Retinal pigment epithelial cell (primary cell): ENCODE measurements at regions not wholly inside any gene's neighbourhood (a gene's known extent, or its start where the extent isn't known, plus 50 kb on each side); places are given as distances from the start of the nearest gene placed in this dataset.

Experiments used
- DNase-seq: peaks from one replicate; pipeline ENCODE4 v3.0.0-alpha.2; 2010; ENCODE audit warnings: low read depth
- H3K4me3 ChIP-seq: 2 replicates; pipeline ENCODE4 v1.5.1; 2011; ENCODE audit warnings: mild to moderate bottlenecking, low read length, control low read depth, moderate library complexity
- TF ChIP-seq, protein P1 (sequence below): conservative IDR thresholded peaks from 2 replicates; pipeline ENCODE4 v1.5.1; 2011; ENCODE audit warnings: low read depth, low read length, control low read depth, inconsistent platforms

GRCh38 chr2:67945056-67945455, 117.7 kb downstream of the C1D start:
- TF ChIP-seq, protein P1, sequence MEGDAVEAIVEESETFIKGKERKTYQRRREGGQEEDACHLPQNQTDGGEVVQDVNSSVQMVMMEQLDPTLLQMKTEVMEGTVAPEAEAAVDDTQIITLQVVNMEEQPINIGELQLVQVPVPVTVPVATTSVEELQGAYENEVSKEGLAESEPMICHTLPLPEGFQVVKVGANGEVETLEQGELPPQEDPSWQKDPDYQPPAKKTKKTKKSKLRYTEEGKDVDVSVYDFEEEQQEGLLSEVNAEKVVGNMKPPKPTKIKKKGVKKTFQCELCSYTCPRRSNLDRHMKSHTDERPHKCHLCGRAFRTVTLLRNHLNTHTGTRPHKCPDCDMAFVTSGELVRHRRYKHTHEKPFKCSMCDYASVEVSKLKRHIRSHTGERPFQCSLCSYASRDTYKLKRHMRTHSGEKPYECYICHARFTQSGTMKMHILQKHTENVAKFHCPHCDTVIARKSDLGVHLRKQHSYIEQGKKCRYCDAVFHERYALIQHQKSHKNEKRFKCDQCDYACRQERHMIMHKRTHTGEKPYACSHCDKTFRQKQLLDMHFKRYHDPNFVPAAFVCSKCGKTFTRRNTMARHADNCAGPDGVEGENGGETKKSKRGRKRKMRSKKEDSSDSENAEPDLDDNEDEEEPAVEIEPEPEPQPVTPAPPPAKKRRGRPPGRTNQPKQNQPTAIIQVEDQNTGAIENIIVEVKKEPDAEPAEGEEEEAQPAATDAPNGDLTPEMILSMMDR = no peak
- DNase-seq = no peak
- no peak overlapping the region for H3K4me3 ChIP-seq

DNA sequence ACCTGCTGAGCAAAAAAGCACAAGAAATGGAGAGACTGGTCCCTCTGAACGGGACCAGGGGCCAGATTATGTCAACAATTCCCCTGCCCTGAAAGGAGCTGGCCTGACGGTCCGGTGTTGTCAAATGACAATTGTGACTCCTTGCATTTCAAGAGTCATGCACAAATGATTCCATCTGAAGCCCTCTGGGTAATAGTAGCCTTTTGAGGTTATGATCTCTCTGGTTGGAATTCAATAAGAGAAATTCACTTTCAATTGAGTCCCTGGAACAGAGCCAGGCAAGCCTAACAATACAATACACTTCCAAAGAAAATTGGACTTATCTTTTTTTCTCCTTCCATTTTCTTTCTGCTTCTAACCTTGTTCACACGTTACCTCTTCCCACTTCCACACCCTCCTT, 116.9 kb downstream of the C1D start:
- no peak for DNase-seq
- TF ChIP-seq, protein P1 = no peak
- no peak overlapping the region for H3K4me3 ChIP-seq

DNA sequence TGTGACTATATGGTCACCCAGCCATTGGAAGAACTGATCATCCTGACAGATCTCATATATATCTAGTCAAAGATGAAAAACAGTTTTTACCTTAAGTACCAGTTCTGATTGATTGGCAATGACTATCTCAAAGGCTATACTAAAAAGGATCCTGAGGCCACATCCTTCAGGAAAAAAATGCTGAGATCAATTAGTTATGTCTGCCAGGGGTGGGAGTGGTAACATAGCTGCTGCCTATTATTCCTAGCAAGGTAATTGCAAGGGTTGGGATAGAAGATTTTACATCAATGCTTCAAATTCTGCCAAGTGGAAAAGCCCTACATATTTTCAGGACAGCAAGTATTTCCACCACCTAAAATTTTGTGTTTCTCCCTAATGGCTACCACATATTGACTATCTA, 114.7 kb downstream of the C1D start:
- no peak overlapping the region for H3K4me3 ChIP-seq
- DNase-seq = no peak
- TF ChIP-seq, protein P1 = no peak

- TF ChIP-seq, protein P1 = no peak
- no peak for DNase-seq
- H3K4me3 ChIP-seq = no peak overlapping the region
Measured at GRCh38 chr2:67948506-67948905, 114.3 kb downstream of the C1D start.

DNA sequence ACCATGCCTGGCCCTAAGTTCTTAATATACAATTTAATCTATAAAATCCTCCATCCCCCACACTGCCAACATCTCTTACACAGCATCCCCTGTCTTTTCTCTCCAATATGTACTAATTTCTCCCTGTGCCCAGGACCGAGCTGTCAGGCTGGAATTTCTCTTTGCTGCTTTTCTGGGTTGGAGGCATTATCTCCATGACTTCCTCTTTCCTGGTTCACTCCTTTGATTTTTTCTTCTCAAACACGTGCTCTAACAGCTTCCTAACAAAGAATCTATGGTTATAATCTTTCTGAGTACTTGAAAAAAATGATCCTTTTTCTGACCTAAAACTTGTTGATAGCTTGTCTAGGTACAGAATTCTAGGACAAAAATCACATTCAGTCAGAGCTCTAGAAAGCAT, 112.8 kb downstream of the C1D start:
- TF ChIP-seq, protein P1 = no peak
- DNase-seq = no peak

GRCh38 chr2:67950919-67951318, 111.9 kb downstream of the C1D start:
- TF ChIP-seq, protein P1 = no peak
- H3K4me3 ChIP-seq = no peak overlapping the region
- no peak for DNase-seq

More for the DNA sequence above, 112.8 kb downstream of the C1D start:
- no peak overlapping the region for H3K4me3 ChIP-seq

GRCh38 chr2:67952066-67952465, 110.7 kb downstream of the C1D start:
- TF ChIP-seq, protein P1 = no peak
- no peak for DNase-seq
- no peak overlapping the region for H3K4me3 ChIP-seq
